ENCODE measurements at regions not wholly inside any gene's neighbourhood (a gene's known extent, or its start where the extent isn't known, plus 50 kb on each side); places are given as distances from the start of the nearest gene placed in this dataset.
"Not testable (repeated sequence)": the region's sequence is repeated elsewhere in the genome, so short reads cannot be mapped to it uniquely, and the experiment has no call there.

- DNase-seq = peak; percentile 48 to 62
Observed at GRCh38 chr2:239882331-239882732, 142.8 kb downstream of the NDUFA10 start.

GRCh38 chr2:239881561-239882320 lies 143.4 kb downstream of the NDUFA10 start:
- DNase-seq = no peak

- DNase-seq = no peak
Observed at GRCh38 chr2:239881031-239881471, 144.1 kb downstream of the NDUFA10 start.

- DNase-seq = no peak
Observed at GRCh38 chr2:239880396-239880795, 144.7 kb downstream of the NDUFA10 start.

- no peak for DNase-seq
Observed at GRCh38 chr2:239879423-239880084, 145.6 kb downstream of the NDUFA10 start.

- DNase-seq = no peak
Observed at GRCh38 chr2:239878686-239879085, 146.5 kb downstream of the NDUFA10 start.

- no peak for DNase-seq
Observed at GRCh38 chr2:239876948-239877289, 148.2 kb downstream of the NDUFA10 start.

- no peak for DNase-seq
Observed at GRCh38 chr2:239876271-239876947, 148.7 kb downstream of the NDUFA10 start.

- DNase-seq = no peak
Observed at GRCh38 chr2:239874636-239875356, 150.3 kb downstream of the NDUFA10 start.

GRCh38 chr2:239873656-239874635 lies 151.2 kb downstream of the NDUFA10 start:
- no peak for DNase-seq

- DNase-seq = no peak
Observed at GRCh38 chr2:239871481-239872435, 153.4 kb downstream of the NDUFA10 start.

- DNase-seq = no peak
Observed at GRCh38 chr2:239870863-239871262, 154.3 kb downstream of the NDUFA10 start.

GRCh38 chr2:239870276-239870675 lies 154.9 kb downstream of the NDUFA10 start:
- no peak for DNase-seq

- DNase-seq = no peak
Observed at GRCh38 chr2:239869272-239870155, 155.6 kb downstream of the NDUFA10 start.

- DNase-seq = no peak
Observed at GRCh38 chr2:239868556-239869181, 156.5 kb downstream of the NDUFA10 start.

GRCh38 chr2:239866778-239867177 lies 158.4 kb downstream of the NDUFA10 start:
- DNase-seq = no peak

GRCh38 chr2:239866350-239866749 lies 158.8 kb downstream of the NDUFA10 start:
- no peak for DNase-seq

GRCh38 chr2:239865856-239866255 lies 159.3 kb downstream of the NDUFA10 start:
- not testable (repeated sequence) for DNase-seq

- no peak for DNase-seq
Observed at GRCh38 chr2:239865059-239865639, 160.0 kb downstream of the NDUFA10 start.

Measured in activated CD4-positive, alpha-beta T cell treated with anti-CD3 and anti-CD28 coated beads for 4 hours (primary cell).